Loucy (cell line): ENCODE measurements at regions not wholly inside any gene's neighbourhood (a gene's known extent, or its start where the extent isn't known, plus 50 kb on each side); places are given as distances from the start of the nearest gene placed in this dataset.

ENCODE experiments used
- CTCF ChIP-seq: fragments of 200-600 bp; sonication (generic); conservative IDR thresholded peaks from 2 replicates; pipeline ENCODE4 v1.5.1; 2014; ENCODE audit warnings: mild to moderate bottlenecking, antibody characterized with exemption, low read length
- EZH2phosphoT487 ChIP-seq: fragments of 200-600 bp; IDR thresholded peaks from 2 replicates; pipeline ENCODE4 v1.6.1; 2018; ENCODE audit warnings: antibody characterized with exemption, mild to moderate bottlenecking, moderate library complexity, borderline replicate concordance

- no peak for TF ChIP-seq CTCF
- no peak for TF ChIP-seq EZH2phosphoT487
Measured at GRCh38 chr3:98690876-98691275, 72.3 kb upstream of the ST3GAL6 start.
